Tibial nerve (tissue), 4 donors: ENCODE measurements at regions not wholly inside any gene's neighbourhood (a gene's known extent, or its start where the extent isn't known, plus 50 kb on each side); places are given as distances from the start of the nearest gene placed in this dataset.

ENCODE experiments used
- EP300 ChIP-seq, 2 donors: sonication (generic); formaldehyde crosslinking; IDR thresholded peaks; one replicate each; pipeline ENCODE4 v1.6.1; 2017; ENCODE audit warnings: antibody characterized with exemption in 2 of 2, mild to moderate bottlenecking in 1 of 2
- POLR2A ChIP-seq, 2 donors: fragments of 450-650 bp; IDR thresholded peaks; one replicate each; pipeline ENCODE4 v1.6.1; 2017; ENCODE audit warnings: antibody characterized with exemption in 2 of 2, mild to moderate bottlenecking in 2 of 2, moderate library complexity in 2 of 2
- TF ChIP-seq, protein P1 (sequence below), 5 experiments: fragments of 200-600 bp in 3 of 5; fragments of 450-650 bp in 2 of 5; sonication (generic) in 3 of 5; IDR thresholded peaks; one replicate each; pipeline ENCODE4 v1.5.1; 2016 to 2019; ENCODE audit warnings: antibody characterized with exemption in 5 of 5, mild to moderate bottlenecking in 3 of 5, moderate library complexity in 2 of 5

DNA sequence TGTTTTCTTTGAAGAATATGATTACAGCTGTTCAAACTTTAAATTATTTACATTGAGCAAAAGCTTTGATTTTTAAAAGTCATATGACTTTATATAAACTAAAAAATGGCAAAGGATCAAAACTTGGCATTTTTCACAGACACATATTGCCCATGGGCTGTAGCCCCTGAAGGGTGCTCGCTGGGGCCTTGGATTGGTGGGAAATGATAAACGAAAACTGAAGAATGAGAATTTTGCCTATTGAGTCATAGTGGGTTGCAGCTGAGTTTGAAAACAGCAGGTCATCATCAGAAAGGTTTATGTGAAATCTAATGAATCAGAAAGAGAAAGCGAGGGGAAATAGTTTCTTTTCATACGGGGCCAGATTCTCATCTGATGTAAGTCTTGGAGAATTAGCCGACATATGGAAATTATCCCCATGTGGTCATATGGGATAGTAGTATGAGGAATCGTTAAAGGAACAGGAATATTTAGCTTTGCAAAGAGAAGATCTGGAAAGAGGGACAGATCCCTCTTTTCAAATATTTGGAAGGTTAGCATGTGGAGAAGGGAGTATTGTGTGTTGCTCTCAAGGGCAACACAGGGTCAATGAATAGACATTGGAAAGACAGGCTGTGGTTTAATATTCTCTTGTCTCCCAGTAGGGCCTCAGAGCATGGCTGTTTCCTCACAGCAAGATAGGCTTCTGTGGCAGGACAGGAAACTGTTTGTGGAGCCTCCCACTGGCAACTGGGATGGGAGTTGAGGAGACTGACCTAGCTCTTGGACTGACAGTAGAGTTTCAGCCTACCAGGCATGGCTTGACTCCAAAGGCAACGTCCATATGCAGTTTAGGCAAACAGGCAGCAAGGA is 119.0 kb downstream of the FZD1 start:
- TF ChIP-seq, protein P1, sequence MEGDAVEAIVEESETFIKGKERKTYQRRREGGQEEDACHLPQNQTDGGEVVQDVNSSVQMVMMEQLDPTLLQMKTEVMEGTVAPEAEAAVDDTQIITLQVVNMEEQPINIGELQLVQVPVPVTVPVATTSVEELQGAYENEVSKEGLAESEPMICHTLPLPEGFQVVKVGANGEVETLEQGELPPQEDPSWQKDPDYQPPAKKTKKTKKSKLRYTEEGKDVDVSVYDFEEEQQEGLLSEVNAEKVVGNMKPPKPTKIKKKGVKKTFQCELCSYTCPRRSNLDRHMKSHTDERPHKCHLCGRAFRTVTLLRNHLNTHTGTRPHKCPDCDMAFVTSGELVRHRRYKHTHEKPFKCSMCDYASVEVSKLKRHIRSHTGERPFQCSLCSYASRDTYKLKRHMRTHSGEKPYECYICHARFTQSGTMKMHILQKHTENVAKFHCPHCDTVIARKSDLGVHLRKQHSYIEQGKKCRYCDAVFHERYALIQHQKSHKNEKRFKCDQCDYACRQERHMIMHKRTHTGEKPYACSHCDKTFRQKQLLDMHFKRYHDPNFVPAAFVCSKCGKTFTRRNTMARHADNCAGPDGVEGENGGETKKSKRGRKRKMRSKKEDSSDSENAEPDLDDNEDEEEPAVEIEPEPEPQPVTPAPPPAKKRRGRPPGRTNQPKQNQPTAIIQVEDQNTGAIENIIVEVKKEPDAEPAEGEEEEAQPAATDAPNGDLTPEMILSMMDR (IDR thresholded peaks at IDR 0.05) = no peak
- TF ChIP-seq POLR2A (IDR thresholded peaks at IDR 0.05) (no peak), EP300 (IDR thresholded peaks at IDR 0.05) (no peak)
